IMR-90 (cell line): ENCODE measurements at regions not wholly inside any gene's neighbourhood (a gene's known extent, or its start where the extent isn't known, plus 50 kb on each side); places are given as distances from the start of the nearest gene placed in this dataset.

Experiments
- ATAC-seq: fragments of 200-7000 bp; cut with Tn5 transposase; 2 replicates; pipeline ENCODE4 v1.9.1; 2020; ENCODE audit warnings: low read depth, mild to moderate bottlenecking, moderate library complexity
- BruUV-seq: library from RNA; stranded (reverse); fragments of 400-500 nt; replicated peaks from 2 replicates; lab custom pipeline; 2021; lab: Mats Ljungman, UMichigan
- CTCF ChIA-PET: fragments of 300-600 bp; formaldehyde crosslinking; extraction: SDS; loops from one replicate; lab custom pipeline; 2021; ENCODE audit warnings: antibody characterized with exemption; lab: Yijun Ruan, JAX
- POLR2A ChIA-PET: fragments of 300-600 bp; sonication (Branson Sonifier 250); formaldehyde crosslinking; loops from one replicate; lab custom pipeline; 2022; ENCODE audit warnings: antibody characterized with exemption; ENCODE audit not compliant: unreplicated experiment; lab: Charles Lee
- DNase-seq: peaks from one replicate; pipeline ENCODE4 v3.0.0; 2013
- H2AFZ ChIP-seq: replicated peaks from 2 replicates; pipeline ENCODE3; 2013; ENCODE audit warnings: low read length, mild to moderate bottlenecking; ENCODE audit not compliant: poor library complexity
- H2AK5ac ChIP-seq: 2 replicates; pipeline ENCODE4 v1.6.1; 2013; ENCODE audit warnings: low read depth, low read length, inconsistent platforms
- H2AK9ac ChIP-seq: replicated peaks from 2 replicates; pipeline ENCODE3; 2013; ENCODE audit warnings: mild to moderate bottlenecking, low read depth, low read length, moderate library complexity; ENCODE audit not compliant: poor library complexity
- H2BK120ac ChIP-seq: 2 replicates; pipeline ENCODE4 v1.6.1; 2013; ENCODE audit warnings: low read depth, low read length, inconsistent platforms
- H2BK15ac ChIP-seq: 3 replicates; pipeline ENCODE4 v1.6.1; 2013; ENCODE audit warnings: low read depth, low read length, inconsistent platforms
- H2BK20ac ChIP-seq: 2 replicates; pipeline ENCODE4 v1.6.1; 2013; ENCODE audit warnings: low read depth, mild to moderate bottlenecking, inconsistent platforms, low read length, moderate library complexity
- H2BK5ac ChIP-seq: 2 replicates; pipeline ENCODE4 v1.6.1; 2013; ENCODE audit warnings: mild to moderate bottlenecking, low read depth, low read length, inconsistent platforms; ENCODE audit not compliant: poor library complexity, severe bottlenecking
- H3K14ac ChIP-seq: replicated peaks from 2 replicates; pipeline ENCODE4 v1.6.1; 2013; ENCODE audit warnings: low read depth, low read length, inconsistent platforms
- H3K18ac ChIP-seq: 2 replicates; pipeline ENCODE4 v1.6.1; 2013; ENCODE audit warnings: low read depth, low read length, control low read depth
- H3K23ac ChIP-seq: 2 replicates; pipeline ENCODE4 v1.6.1; 2013; ENCODE audit warnings: low read depth, low read length, inconsistent platforms
- H3K27ac ChIP-seq: 2 replicates; pipeline ENCODE4 v1.5.1; 2013; ENCODE audit warnings: mild to moderate bottlenecking, control low read depth, low read length; ENCODE audit not compliant: insufficient read depth
- H3K27me3 ChIP-seq: 2 replicates; pipeline ENCODE4 v1.6.1; 2013; ENCODE audit warnings: low read length; ENCODE audit not compliant: control insufficient read depth, insufficient read depth
- H3K36me3 ChIP-seq: 2 replicates; pipeline ENCODE4 v1.6.1; 2013; ENCODE audit warnings: low read length, mixed read lengths; ENCODE audit not compliant: control insufficient read depth, insufficient read depth
- H3K4ac ChIP-seq: 2 replicates; pipeline ENCODE4 v1.6.1; 2013; ENCODE audit warnings: low read depth, low read length, inconsistent platforms
- H3K4me1 ChIP-seq: 2 replicates; pipeline ENCODE4 v1.6.1; 2013; ENCODE audit warnings: low read length, mixed read lengths; ENCODE audit not compliant: control insufficient read depth, insufficient read depth
- H3K4me2 ChIP-seq: 2 replicates; pipeline ENCODE4 v1.6.1; 2013; ENCODE audit warnings: low read depth, mild to moderate bottlenecking, control low read depth, low read length, moderate library complexity
- H3K4me3 ChIP-seq: 2 replicates; pipeline ENCODE4 v1.5.1; 2013; ENCODE audit warnings: low read depth, mild to moderate bottlenecking, control low read depth, low read length, moderate library complexity; ENCODE audit not compliant: insufficient read depth
- H3K56ac ChIP-seq: 2 replicates; pipeline ENCODE4 v1.6.1; 2013; ENCODE audit warnings: low read length, inconsistent platforms; ENCODE audit not compliant: insufficient read depth; ENCODE audit errors: extremely low read depth
- H3K79me1 ChIP-seq, 2 experiments: 2 replicates each; pipeline ENCODE4 v1.6.1; 2013; ENCODE audit warnings: low read length in 2 of 2, inconsistent platforms in 1 of 2, low read depth in 1 of 2
- H3K9ac ChIP-seq: 2 replicates; pipeline ENCODE4 v1.6.1; 2013; ENCODE audit warnings: low read depth, low read length, control low read depth
- H3K9me1 ChIP-seq: 2 replicates; pipeline ENCODE4 v1.6.1; 2013; ENCODE audit warnings: low read length, inconsistent platforms; ENCODE audit not compliant: insufficient read depth
- H3K9me3 ChIP-seq: 2 replicates; pipeline ENCODE4 v1.6.1; 2013; ENCODE audit warnings: low read length; ENCODE audit not compliant: control insufficient read depth, insufficient read depth
- H4K20me1 ChIP-seq: 2 replicates; pipeline ENCODE4 v1.6.1; 2013; ENCODE audit warnings: low read length, inconsistent platforms; ENCODE audit not compliant: insufficient read depth
- H4K5ac ChIP-seq: 2 replicates; pipeline ENCODE4 v1.6.1; 2013; ENCODE audit warnings: mild to moderate bottlenecking, low read depth, low read length, control low read depth
- H4K8ac ChIP-seq, 2 experiments: 2 replicates each; pipeline ENCODE4 v1.6.1; 2013; ENCODE audit warnings: low read depth in 2 of 2, low read length in 2 of 2, control low read depth in 1 of 2, inconsistent platforms in 1 of 2
- H4K91ac ChIP-seq: 2 replicates; pipeline ENCODE4 v1.6.1; 2013; ENCODE audit warnings: low read depth, low read length, inconsistent platforms; ENCODE audit not compliant: insufficient read depth
- CHD1 ChIP-seq: IDR thresholded peaks from 2 replicates; pipeline ENCODE4 v1.6.1; 2012; ENCODE audit warnings: low read depth, low read length, improper control_type of control experiment
- CTCF ChIP-seq: conservative IDR thresholded peaks from 2 replicates; pipeline ENCODE4 v1.5.1; 2012; ENCODE audit warnings: mild to moderate bottlenecking, low read depth, low read length, improper control_type of control experiment
- MAFK ChIP-seq: IDR thresholded peaks from 2 replicates; pipeline ENCODE4 v1.6.1; 2012; ENCODE audit warnings: low read depth, low read length, improper control_type of control experiment
- MXI1 ChIP-seq: IDR thresholded peaks from 2 replicates; pipeline ENCODE4 v1.6.1; 2012; ENCODE audit warnings: low read depth, mild to moderate bottlenecking, low read length, moderate library complexity, borderline replicate concordance
- NFE2L2 ChIP-seq: fragments of 150-350 bp; IDR thresholded peaks from 2 replicates; pipeline ENCODE4 v1.6.1; 2016; ENCODE audit warnings: low read depth, mild to moderate bottlenecking, low read length
- POLR2A ChIP-seq: IDR thresholded peaks from 2 replicates; pipeline ENCODE4 v1.6.1; 2012; ENCODE audit warnings: mild to moderate bottlenecking, low read depth, low read length
- RAD21 ChIP-seq: IDR thresholded peaks from 2 replicates; pipeline ENCODE4 v1.6.1; 2012; ENCODE audit warnings: low read length, improper control_type of control experiment
- RFX5 ChIP-seq: IDR thresholded peaks from 2 replicates; pipeline ENCODE4 v1.8.0; 2012; ENCODE audit warnings: low read depth, mild to moderate bottlenecking, low read length, moderate library complexity
- WGBS, 2 experiments: methylation state at CpG; one replicate each; pipeline versions ENCODE4 v1.1.5 to v1.1.7; 2013; ENCODE audit warnings: missing lambda C conversion rate in 2 of 2; ENCODE audit not compliant: insufficient read length in 1 of 2; ENCODE audit errors: extremely low coverage in 2 of 2; 5-methylcytosine and 5-hydroxymethylcytosine counted together
- dilution Hi-C: fragments of 300-500 bp; cut with HindIII; formaldehyde crosslinking; loops from one replicate; pipeline ENCODE4 v1.14.3; 2018; ENCODE audit warnings: low sequenced_read_pairs; ENCODE audit not compliant: unreplicated experiment
- in situ Hi-C: fragments of 300-500 bp; cut with MboI; formaldehyde crosslinking; loops from 3 replicates; pipeline ENCODE4 v1.14.3; 2019; ENCODE audit warnings: low sequenced_read_pairs, inconsistent platforms, mixed read lengths
- intact Hi-C: fragments of 100-400 bp; cut with micrococcal nuclease; formaldehyde crosslinking; loops from 2 replicates; pipeline ENCODE4 v1.10.0; 2022

- Histone ChIP-seq H3K4me1 (no peaks in the 10 kb centered on the region), H3K27ac (no peak overlapping the region), H3K23ac (no peak overlapping the region), H3K9me1 (no peaks in the 10 kb centered on the region), H3K18ac (no peak overlapping the region), H2BK15ac (no peak overlapping the region), H4K8ac (no peak overlapping the region), H4K20me1 (no peaks in the 10 kb centered on the region), H3K79me1 (no peaks in the 10 kb centered on the region), H4K91ac (no peak overlapping the region), H3K4ac (no peak overlapping the region), H3K9ac (no peak overlapping the region), H3K27me3 (no peaks in the 10 kb centered on the region), H2BK120ac (no peak overlapping the region), H3K56ac (no peak overlapping the region), H4K5ac (no peak overlapping the region), H2BK5ac (no peak overlapping the region), H2AK5ac (no peak overlapping the region), H3K36me3 (no peaks in the 10 kb centered on the region), H3K14ac (no peak overlapping the region), H2AFZ (no peak overlapping the region), H3K9me3 (peaks cover 6% of the 10 kb centered on the region; the same call in 1 of the 2 replicates), H2AK9ac (no peak overlapping the region), H3K4me2 (no peak overlapping the region), H2BK20ac (no peak overlapping the region), H3K4me3 (no peak overlapping the region)
- no TSS peak for BruUV-seq
- CTCF ChIA-PET = no interaction called here
- dilution Hi-C loops (no loop called here), in situ Hi-C loops (no loop called here), intact Hi-C loops (no loop called here)
- TF ChIP-seq CHD1 (no peak), RAD21 (no peak), CTCF (no peak), RFX5 (no peak), MXI1 (no peak), NFE2L2 (no peak), POLR2A (no peak), MAFK (no peak)
- POLR2A ChIA-PET = no interaction called here
- WGBS, 2 experiments = no CpG with 5 or more reads among the region's 5 CpGs
- DNase-seq (no peak), ATAC-seq (no peak)
Observed at GRCh38 chr12:126651133-126651532, 1585.9 kb downstream of the AACS start.
